HG03095 (cell line): ENCODE measurements at regions not wholly inside any gene's neighbourhood (a gene's known extent, or its start where the extent isn't known, plus 50 kb on each side); places are given as distances from the start of the nearest gene placed in this dataset.
"Not testable (repeated sequence)": the region's sequence is repeated elsewhere in the genome, so short reads cannot be mapped to it uniquely, and the experiment has no call there.

Experiments
- ATAC-seq: cut with Tn5 transposase; IDR thresholded peaks from one replicate; pipeline ENCODE4 v1.9.1; 2021; ENCODE audit warnings: moderate library complexity; ENCODE audit not compliant: unreplicated experiment

DNA sequence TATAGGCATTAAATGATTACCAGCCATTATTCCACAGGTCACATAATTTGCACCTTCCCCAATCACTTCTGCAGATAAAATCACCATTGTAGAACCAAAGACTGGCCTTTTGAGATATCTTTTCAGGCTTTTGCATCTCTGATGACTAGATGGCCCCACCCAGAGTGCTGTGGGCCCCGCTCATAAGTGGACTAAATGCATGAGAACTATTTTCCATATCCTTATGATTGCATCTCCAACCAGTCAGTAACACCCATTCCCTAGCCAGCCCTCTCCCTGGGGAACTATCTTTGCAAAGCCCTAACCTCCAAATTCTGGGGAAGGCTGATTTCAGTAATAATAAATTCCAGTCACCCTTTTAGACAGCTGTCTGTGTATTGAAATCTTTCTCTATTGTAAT, 53.5 kb upstream of the CDH9 start:
- no peak for ATAC-seq

DNA sequence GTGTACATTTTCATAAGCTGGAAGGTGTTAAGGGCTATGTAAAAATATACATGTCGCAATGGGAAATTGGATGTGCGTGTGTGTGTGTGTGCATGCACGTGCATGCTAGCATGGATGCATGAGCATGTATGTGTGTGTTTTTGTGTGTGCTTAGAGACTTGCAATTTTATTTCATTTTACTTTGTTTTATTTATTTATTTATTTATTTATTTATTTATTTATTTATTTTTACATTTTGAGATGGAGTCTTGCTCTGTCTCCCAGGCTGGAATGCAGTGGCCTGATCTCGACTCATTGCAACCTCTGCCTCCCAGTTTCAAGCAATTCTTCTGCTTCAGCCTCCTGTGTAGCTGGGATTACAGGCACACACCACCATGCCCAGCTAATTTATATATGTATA, 50.4 kb upstream of the CDH9 start:
- ATAC-seq: not testable (repeated sequence)
